Endothelial cell (in vitro differentiated cells): ENCODE measurements at regions not wholly inside any gene's neighbourhood (a gene's known extent, or its start where the extent isn't known, plus 50 kb on each side); places are given as distances from the start of the nearest gene placed in this dataset.

Source experiments
- DNase-seq: peaks from one replicate; pipeline ENCODE4 v3.0.0; 2021; ENCODE audit warnings: low spot score
- H3K27ac Mint-ChIP-seq: one replicate; pipeline ENCODE4 v1.8.0; 2021; ENCODE audit warnings: mixed read lengths, inconsistent platforms; ENCODE audit not compliant: unreplicated experiment
- H3K27me3 Mint-ChIP-seq: one replicate; pipeline ENCODE4 v1.8.0; 2021; ENCODE audit warnings: mild to moderate bottlenecking, moderate library complexity, mixed read lengths, inconsistent platforms; ENCODE audit not compliant: unreplicated experiment
- H3K36me3 Mint-ChIP-seq: one replicate; pipeline ENCODE4 v1.8.0; 2021; ENCODE audit warnings: mild to moderate bottlenecking, low read depth, mixed read lengths, inconsistent platforms; ENCODE audit not compliant: unreplicated experiment
- H3K4me1 Mint-ChIP-seq: one replicate; pipeline ENCODE4 v1.8.0; 2021; ENCODE audit warnings: mild to moderate bottlenecking, mixed read lengths, inconsistent platforms; ENCODE audit not compliant: unreplicated experiment
- H3K4me3 Mint-ChIP-seq: one replicate; pipeline ENCODE4 v1.8.0; 2021; ENCODE audit warnings: mild to moderate bottlenecking, mixed read lengths, inconsistent platforms; ENCODE audit not compliant: unreplicated experiment
- H3K9me3 Mint-ChIP-seq: one replicate; pipeline ENCODE4 v1.8.0; 2021; ENCODE audit warnings: mixed read lengths, inconsistent platforms; ENCODE audit not compliant: unreplicated experiment
- CTCF ChIP-seq: fragments of 200-600 bp; sonication (generic); IDR thresholded peaks from one replicate; pipeline ENCODE4 v1.5.0; 2021; ENCODE audit warnings: antibody characterized with exemption; ENCODE audit not compliant: unreplicated experiment

- H3K27ac Mint-ChIP-seq: no peak overlapping the region
These were observed 425.9 kb upstream of the DCN start for GRCh38 chr12:91608542-91608941.

GRCh38 chr12:91606662-91607377 is 424.2 kb upstream of the DCN start:
- Mint-ChIP-seq H3K4me1 (no peaks in the 10 kb centered on the region), H3K9me3 (no peaks in the 10 kb centered on the region), H3K4me3 (no peak overlapping the region), H3K27me3 (peaks cover 1% of the 10 kb centered on the region), H3K27ac (no peak overlapping the region), H3K36me3 (no peaks in the 10 kb centered on the region)
- no peak for TF ChIP-seq CTCF
- DNase-seq: no peak

More at GRCh38 chr12:91608542-91608941, 425.9 kb upstream of the DCN start:
- H3K36me3 Mint-ChIP-seq: no peaks in the 10 kb centered on the region
- TF ChIP-seq CTCF: no peak
- H3K9me3 Mint-ChIP-seq: no peaks in the 10 kb centered on the region
- H3K4me1 Mint-ChIP-seq: no peaks in the 10 kb centered on the region
- H3K4me3 Mint-ChIP-seq: no peak overlapping the region
- no peak for DNase-seq
- no peaks in the 10 kb centered on the region for H3K27me3 Mint-ChIP-seq

GRCh38 chr12:91604897-91605296 is 422.3 kb upstream of the DCN start:
- no peaks in the 10 kb centered on the region for H3K9me3 Mint-ChIP-seq
- H3K4me3 Mint-ChIP-seq: no peak overlapping the region
- TF ChIP-seq CTCF: no peak
- DNase-seq: no peak
- no peaks in the 10 kb centered on the region for H3K4me1 Mint-ChIP-seq
- no peaks in the 10 kb centered on the region for H3K36me3 Mint-ChIP-seq
- no peak overlapping the region for H3K27ac Mint-ChIP-seq
- peaks cover 1% of the 10 kb centered on the region for H3K27me3 Mint-ChIP-seq

- no peak for TF ChIP-seq CTCF
- DNase-seq: no peak
- no peaks in the 10 kb centered on the region for H3K9me3 Mint-ChIP-seq
- H3K27ac Mint-ChIP-seq: no peak overlapping the region
- no peaks in the 10 kb centered on the region for H3K4me1 Mint-ChIP-seq
- H3K27me3 Mint-ChIP-seq: peaks cover 1% of the 10 kb centered on the region
- H3K4me3 Mint-ChIP-seq: no peak overlapping the region
- no peaks in the 10 kb centered on the region for H3K36me3 Mint-ChIP-seq
These were observed 420.4 kb upstream of the DCN start for GRCh38 chr12:91603060-91603459.

- Mint-ChIP-seq H3K4me3 (no peak overlapping the region), H3K9me3 (no peaks in the 10 kb centered on the region), H3K36me3 (no peaks in the 10 kb centered on the region), H3K27ac (no peak overlapping the region), H3K4me1 (no peaks in the 10 kb centered on the region), H3K27me3 (peaks cover 1% of the 10 kb centered on the region)
- no peak for DNase-seq
- no peak for TF ChIP-seq CTCF
These were observed 418.4 kb upstream of the DCN start for GRCh38 chr12:91601054-91601453.
